ENCODE measurements at regions not wholly inside any gene's neighbourhood (a gene's known extent, or its start where the extent isn't known, plus 50 kb on each side); places are given as distances from the start of the nearest gene placed in this dataset.

DNA sequence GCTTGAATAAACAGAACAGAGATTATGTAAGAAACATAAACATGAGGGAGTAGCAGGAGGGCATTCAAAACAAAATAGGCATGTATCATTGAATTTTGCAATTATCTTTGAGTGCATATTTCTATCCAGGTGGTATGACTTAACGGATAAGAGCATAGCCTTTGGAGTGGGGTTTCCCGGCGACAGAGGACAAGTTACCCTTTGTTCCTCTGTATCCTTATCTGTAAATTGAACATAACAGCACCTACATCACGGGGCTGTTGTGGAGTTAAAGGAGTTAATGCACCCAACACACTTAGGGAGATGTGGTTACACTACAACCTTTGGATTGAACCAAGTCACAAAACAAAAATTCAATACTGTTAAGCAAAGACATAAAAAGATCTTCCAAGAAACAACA, 314.6 kb upstream of the KIF2A start:
- WGBS, 4 donors, result 30 to 39% (median 34%) methylated on average over 4 of the region's 4 CpGs
- ATAC-seq, result no peak
- Histone ChIP-seq H3K36me3 (no peaks in the 10 kb centered on the region), H3K4me3 (no peak overlapping the region), H3K4me1 (no peaks in the 10 kb centered on the region), H3K9me3 (peaks cover 0 to 12% (median 0%) of the 10 kb centered on the region in 12 donors), H3K27me3 (peaks cover 0 to 3% (median 0%) of the 10 kb centered on the region in 9 donors), H3K27ac (no peak overlapping the region)
- intact Hi-C loops (cut with DNase I), result no loop called here
- TF ChIP-seq, protein P1, sequence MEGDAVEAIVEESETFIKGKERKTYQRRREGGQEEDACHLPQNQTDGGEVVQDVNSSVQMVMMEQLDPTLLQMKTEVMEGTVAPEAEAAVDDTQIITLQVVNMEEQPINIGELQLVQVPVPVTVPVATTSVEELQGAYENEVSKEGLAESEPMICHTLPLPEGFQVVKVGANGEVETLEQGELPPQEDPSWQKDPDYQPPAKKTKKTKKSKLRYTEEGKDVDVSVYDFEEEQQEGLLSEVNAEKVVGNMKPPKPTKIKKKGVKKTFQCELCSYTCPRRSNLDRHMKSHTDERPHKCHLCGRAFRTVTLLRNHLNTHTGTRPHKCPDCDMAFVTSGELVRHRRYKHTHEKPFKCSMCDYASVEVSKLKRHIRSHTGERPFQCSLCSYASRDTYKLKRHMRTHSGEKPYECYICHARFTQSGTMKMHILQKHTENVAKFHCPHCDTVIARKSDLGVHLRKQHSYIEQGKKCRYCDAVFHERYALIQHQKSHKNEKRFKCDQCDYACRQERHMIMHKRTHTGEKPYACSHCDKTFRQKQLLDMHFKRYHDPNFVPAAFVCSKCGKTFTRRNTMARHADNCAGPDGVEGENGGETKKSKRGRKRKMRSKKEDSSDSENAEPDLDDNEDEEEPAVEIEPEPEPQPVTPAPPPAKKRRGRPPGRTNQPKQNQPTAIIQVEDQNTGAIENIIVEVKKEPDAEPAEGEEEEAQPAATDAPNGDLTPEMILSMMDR (IDR thresholded peaks at IDR 0.05), result no peak
- TF ChIP-seq POLR2A (IDR thresholded peaks at IDR 0.05), result no peak
- no peak for DNase-seq

DNA sequence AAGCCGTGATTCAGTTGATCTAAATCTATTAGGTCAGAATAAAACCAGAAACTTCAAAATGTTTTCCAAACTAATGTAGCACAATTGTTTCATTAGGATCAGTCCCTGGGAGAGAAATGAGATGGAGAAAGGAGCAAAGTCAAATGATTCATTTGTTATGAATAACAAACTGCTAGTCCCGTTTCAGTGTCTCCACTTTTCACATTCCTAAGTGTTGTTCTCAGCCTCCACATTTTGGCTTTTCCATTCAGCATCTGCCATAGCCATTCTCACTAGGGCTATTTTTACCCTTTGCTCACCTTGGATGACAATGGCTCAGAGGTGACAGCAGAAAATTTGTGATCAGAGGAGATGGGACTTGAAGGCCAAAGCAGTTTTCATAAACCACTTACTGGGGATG, 314.1 kb upstream of the KIF2A start:
- ATAC-seq, result no peak
- Histone ChIP-seq H3K27ac (no peak overlapping the region), H3K4me1 (no peaks in the 10 kb centered on the region), H3K4me3 (no peak overlapping the region), H3K9me3 (peaks cover 0 to 8% (median 0%) of the 10 kb centered on the region in 12 donors), H3K36me3 (no peaks in the 10 kb centered on the region), H3K27me3 (peaks cover 0 to 3% (median 0%) of the 10 kb centered on the region in 9 donors)
- no peak for DNase-seq
- intact Hi-C loops (cut with DNase I), result no loop called here
- 37 to 53% (median 41%) methylated on average over 2 of the region's 2 CpGs for WGBS, 4 donors
- TF ChIP-seq, protein P1 (IDR thresholded peaks at IDR 0.05), result no peak
- no peak for TF ChIP-seq POLR2A (IDR thresholded peaks at IDR 0.05)

DNA sequence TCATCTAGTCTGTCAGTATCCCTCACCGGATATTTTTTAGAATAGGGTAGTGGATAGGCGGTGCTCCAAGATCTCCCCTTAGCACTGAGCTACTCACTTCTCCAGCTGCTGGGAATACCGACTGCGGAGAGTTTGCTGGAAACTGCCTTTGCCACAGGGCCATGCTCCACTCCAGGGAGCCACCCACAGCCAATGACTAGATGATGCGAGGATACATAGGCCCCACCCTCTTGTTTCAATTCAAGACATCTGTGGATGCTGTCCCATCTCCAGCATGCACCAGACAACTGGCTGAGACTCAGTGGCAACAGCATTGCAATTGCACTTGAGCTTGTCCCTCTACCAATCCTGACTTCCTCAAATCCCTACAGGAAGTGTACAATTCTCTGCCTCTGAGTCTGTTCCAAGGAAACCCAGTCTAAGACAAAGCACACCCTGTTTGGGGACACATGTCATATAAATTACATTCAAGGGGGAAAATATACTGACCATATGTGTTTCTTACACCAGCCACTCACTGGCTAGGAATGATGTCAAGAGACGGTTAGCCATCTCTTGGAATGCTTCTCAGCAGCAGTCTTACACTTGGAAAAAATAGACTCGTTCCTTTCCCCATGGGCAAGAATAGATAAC, 312.6 kb upstream of the KIF2A start:
- WGBS, 4 donors, result 67 to 73% (median 70%) methylated on average over 6 to 7 of the region's 7 CpGs
- Histone ChIP-seq H3K27me3 (peaks cover 0 to 3% (median 0%) of the 10 kb centered on the region in 9 donors), H3K36me3 (no peaks in the 10 kb centered on the region), H3K27ac (no peak overlapping the region), H3K4me3 (no peak overlapping the region), H3K4me1 (no peaks in the 10 kb centered on the region), H3K9me3 (no peaks in the 10 kb centered on the region)
- TF ChIP-seq, protein P1 (IDR thresholded peaks at IDR 0.05), result no peak
- no peak for TF ChIP-seq POLR2A (IDR thresholded peaks at IDR 0.05)
- ATAC-seq (no peak), DNase-seq (no peak)
- intact Hi-C loops (cut with DNase I), result no loop called here

DNA sequence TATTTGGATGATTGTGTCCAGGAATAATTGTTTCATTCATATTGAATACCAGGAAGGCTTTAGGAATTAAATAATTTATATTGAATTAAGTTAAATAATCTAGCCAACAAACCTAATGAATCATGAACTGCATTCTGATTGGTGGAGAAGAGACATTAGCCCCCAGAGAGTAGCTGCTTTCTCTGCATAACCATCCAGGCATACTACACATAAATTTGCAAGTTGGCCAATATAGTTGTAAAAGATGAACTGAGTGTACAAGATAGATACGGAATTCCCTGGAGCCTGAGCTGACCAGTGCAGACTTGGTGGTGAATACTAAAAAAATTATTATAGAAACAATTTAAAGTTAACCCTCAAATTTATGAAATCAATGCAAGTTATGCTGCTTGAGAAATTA, 311.8 kb upstream of the KIF2A start:
- Histone ChIP-seq H3K4me3 (no peak overlapping the region), H3K27me3 (no peaks in the 10 kb centered on the region), H3K9me3 (no peaks in the 10 kb centered on the region), H3K27ac (no peak overlapping the region), H3K4me1 (no peaks in the 10 kb centered on the region), H3K36me3 (no peaks in the 10 kb centered on the region)
- intact Hi-C loops (cut with DNase I), result no loop called here
- 60 to 73% (median 72%) methylated on average over 1 of the region's 1 CpG for WGBS, 4 donors
- no peak for ATAC-seq
- TF ChIP-seq, protein P1 (IDR thresholded peaks at IDR 0.05), result no peak
- no peak for TF ChIP-seq POLR2A (IDR thresholded peaks at IDR 0.05)
- no peak for DNase-seq
